ENCODE measurements at regions not wholly inside any gene's neighbourhood (a gene's known extent, or its start where the extent isn't known, plus 50 kb on each side); places are given as distances from the start of the nearest gene placed in this dataset.

- peaks cover 0 to 14% (median 4%) of the 10 kb centered on the region in 3 experiments; a peak in 4 of 7 replicates for H3K36me3 Mint-ChIP-seq (ENCODE audit: insufficient read depth in 1 of 3, low read depth in 3 of 3)
These were observed 290.1 kb downstream of the HINT1 start for GRCh38 chr5:130874861-130875417.

More at GRCh38 chr5:130874861-130875417, 290.1 kb downstream of the HINT1 start:
- Histone ChIP-seq H2BK120ac (ENCODE audit: low read depth, low read length, poor library complexity, severe bottlenecking) (no peak overlapping the region), H3K79me2 (ENCODE audit: insufficient read depth, low read length) (no peaks in the 10 kb centered on the region), H2BK5ac (ENCODE audit: insufficient read length, low read length) (no peak overlapping the region), H4K8ac (replicated peaks; ENCODE audit: insufficient read length, low read depth, low read length) (no peak overlapping the region), H3K4me1 (ENCODE audit: insufficient read depth, low read length) (no peaks in the 10 kb centered on the region), H2AK5ac (ENCODE audit: insufficient read length, low read length) (no peak overlapping the region), H4K20me1 (ENCODE audit: control insufficient read depth, insufficient read depth, insufficient read length) (no peaks in the 10 kb centered on the region), H3K79me1 (ENCODE audit: insufficient read depth, low read depth, low read length, poor library complexity, severe bottlenecking) (no peaks in the 10 kb centered on the region), H2BK15ac (ENCODE audit: low read depth, low read length) (no peak overlapping the region), H3K4ac (ENCODE audit: low read depth, low read length) (no peak overlapping the region), H3K9ac (ENCODE audit: extremely low read depth, insufficient read length, low read length) (no peak overlapping the region), H3K4me2 (ENCODE audit: insufficient read depth, insufficient read length, low read length) (no peak overlapping the region), H2BK12ac (ENCODE audit: insufficient read length, low read depth, low read length) (no peak overlapping the region), H3T11ph (ENCODE audit: low read length) (no peak overlapping the region), H3K23me2 (ENCODE audit: insufficient read length, low read depth, low read length, poor library complexity, severe bottlenecking) (no peaks in the 10 kb centered on the region), H3K27me3 (ENCODE audit: insufficient read depth, low read length) (no peaks in the 10 kb centered on the region), H3K56ac (ENCODE audit: insufficient read length, low read depth, low read length) (no peak overlapping the region), H4K5ac (ENCODE audit: insufficient read length, low read depth, low read length) (no peak overlapping the region), H4K91ac (ENCODE audit: insufficient read length, low read depth, low read length) (no peak overlapping the region), H3K18ac (ENCODE audit: insufficient read length, low read depth, low read length) (no peak overlapping the region), H3K23ac (ENCODE audit: insufficient read length, low read depth, low read length) (no peak overlapping the region), H2AFZ (ENCODE audit: low read length) (no peak overlapping the region), H3K27ac (ENCODE audit: insufficient read length, low read depth, low read length) (no peak overlapping the region), H3K9me3 (ENCODE audit: control insufficient read depth, low read depth, low read length) (no peaks in the 10 kb centered on the region), H3K14ac (ENCODE audit: insufficient read depth, low read length) (no peak overlapping the region), H2BK20ac (ENCODE audit: low read depth, low read length, poor library complexity, severe bottlenecking) (no peak overlapping the region)
- H3K27me3 Mint-ChIP-seq (ENCODE audit: low read depth), result no peaks in the 10 kb centered on the region
- no CpG with 5 or more reads among the region's 1 CpG for WGBS (ENCODE audit: extremely low coverage, insufficient read length, low lambda C conversion rate)
- TF ChIP-seq CTCF (conservative IDR thresholded peaks at IDR 0.05), result no peak
- H3K9me3 Mint-ChIP-seq, result peaks cover 13 to 16% of the 10 kb centered on the region in 2 experiments; a peak in 4 of 5 replicates
- no peak overlapping the region for H3K27ac Mint-ChIP-seq
- H3K4me1 Mint-ChIP-seq, result peaks cover 5 to 7% of the 10 kb centered on the region in 2 experiments
- no peak for DNase-seq
- H3K4me3 Mint-ChIP-seq, result no peak overlapping the region
